ENCODE measurements at regions not wholly inside any gene's neighbourhood (a gene's known extent, or its start where the extent isn't known, plus 50 kb on each side); places are given as distances from the start of the nearest gene placed in this dataset.
A peak's percentile ranks its signal among the peaks of the same experiment; 100 is the strongest.

GRCh38 chr3:167958141-167958540 lies 137.6 kb downstream of the GOLIM4 start:
- no peak for DNase-seq (ENCODE audit: low spot score)

GRCh38 chr3:167952969-167953368 lies 142.8 kb downstream of the GOLIM4 start:
- DNase-seq (ENCODE audit: low spot score): no peak

- no peak for DNase-seq (ENCODE audit: low spot score)
Measured at GRCh38 chr3:167950212-167950611, 145.5 kb downstream of the GOLIM4 start.

- peak; percentile 9 for DNase-seq (ENCODE audit: low spot score)
Measured at GRCh38 chr3:167941234-167941995, 154.3 kb downstream of the GOLIM4 start.

GRCh38 chr3:167940241-167940640 lies 155.5 kb downstream of the GOLIM4 start:
- DNase-seq (ENCODE audit: low spot score): no peak

GRCh38 chr3:167938516-167938915 lies 157.2 kb downstream of the GOLIM4 start:
- no peak for DNase-seq (ENCODE audit: low spot score)

- DNase-seq (ENCODE audit: low spot score): no peak
Measured at GRCh38 chr3:167936019-167936418, 159.7 kb downstream of the GOLIM4 start.

GRCh38 chr3:167930453-167930852 lies 165.3 kb downstream of the GOLIM4 start:
- DNase-seq (ENCODE audit: low spot score): no peak

- no peak for DNase-seq (ENCODE audit: low spot score)
Measured at GRCh38 chr3:167929968-167930367, 165.8 kb downstream of the GOLIM4 start.

GRCh38 chr3:167928381-167928780 lies 167.3 kb downstream of the GOLIM4 start:
- no peak for DNase-seq (ENCODE audit: low spot score)

- no peak for DNase-seq (ENCODE audit: low spot score)
Measured at GRCh38 chr3:167920747-167921146, 175.0 kb downstream of the GOLIM4 start.

GRCh38 chr3:167919590-167919989 lies 176.1 kb downstream of the GOLIM4 start:
- no peak for DNase-seq (ENCODE audit: low spot score)

- DNase-seq (ENCODE audit: low spot score): no peak
Measured at GRCh38 chr3:167918686-167919085, 177.0 kb downstream of the GOLIM4 start.

GRCh38 chr3:167918008-167918596 lies 177.6 kb downstream of the GOLIM4 start:
- DNase-seq (ENCODE audit: low spot score): no peak

- DNase-seq (ENCODE audit: low spot score): peak; percentile 1
Measured at GRCh38 chr3:167913219-167913835, 177.8 kb downstream of the SERPINI1 start.

GRCh38 chr3:167909952-167910351 lies 174.4 kb downstream of the SERPINI1 start:
- DNase-seq (ENCODE audit: low spot score): no peak

- DNase-seq (ENCODE audit: low spot score): no peak
Measured at GRCh38 chr3:167909504-167909896, 174.0 kb downstream of the SERPINI1 start.

- DNase-seq (ENCODE audit: low spot score): no peak
Measured at GRCh38 chr3:167908746-167909503, 173.4 kb downstream of the SERPINI1 start.

GRCh38 chr3:167908221-167908620 lies 172.7 kb downstream of the SERPINI1 start:
- no peak for DNase-seq (ENCODE audit: low spot score)

- no peak for DNase-seq (ENCODE audit: low spot score)
Measured at GRCh38 chr3:167901138-167901537, 165.6 kb downstream of the SERPINI1 start.

- DNase-seq (ENCODE audit: low spot score): no peak
Measured at GRCh38 chr3:167899093-167899492, 163.6 kb downstream of the SERPINI1 start.

- no peak for DNase-seq (ENCODE audit: low spot score)
Measured at GRCh38 chr3:167898091-167898490, 162.6 kb downstream of the SERPINI1 start.

GRCh38 chr3:167895684-167896083 lies 160.2 kb downstream of the SERPINI1 start:
- no peak for DNase-seq (ENCODE audit: low spot score)
